ENCODE measurements at regions not wholly inside any gene's neighbourhood (a gene's known extent, or its start where the extent isn't known, plus 50 kb on each side); places are given as distances from the start of the nearest gene placed in this dataset.
A peak's percentile ranks its signal among the peaks of the same experiment; 100 is the strongest.
"Not testable (repeated sequence)": the region's sequence is repeated elsewhere in the genome, so short reads cannot be mapped to it uniquely, and the experiment has no call there.

- no peak for DNase-seq
Observed at GRCh38 chr9:94033383-94033782, 50.9 kb upstream of the PTPDC1 start.

DNA sequence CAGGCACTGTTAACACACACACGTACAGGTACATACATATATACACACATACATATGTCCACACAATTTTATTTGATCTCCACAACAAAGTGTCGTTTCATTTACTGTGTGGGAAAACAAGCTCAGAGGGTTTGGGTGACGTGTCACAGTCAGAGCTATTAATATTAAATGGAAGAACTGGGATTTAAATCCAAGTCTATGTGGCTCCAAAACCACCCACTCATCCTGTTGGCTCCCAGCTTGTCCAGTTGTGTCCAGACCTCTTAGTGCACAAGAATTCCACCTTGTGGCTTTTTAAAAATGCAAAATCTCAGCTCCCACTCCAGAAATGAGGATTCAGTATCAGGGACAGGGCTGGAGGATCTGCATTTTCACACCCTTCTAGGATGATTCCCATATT is 52.3 kb upstream of the PTPDC1 start:
- no peak for DNase-seq

DNA sequence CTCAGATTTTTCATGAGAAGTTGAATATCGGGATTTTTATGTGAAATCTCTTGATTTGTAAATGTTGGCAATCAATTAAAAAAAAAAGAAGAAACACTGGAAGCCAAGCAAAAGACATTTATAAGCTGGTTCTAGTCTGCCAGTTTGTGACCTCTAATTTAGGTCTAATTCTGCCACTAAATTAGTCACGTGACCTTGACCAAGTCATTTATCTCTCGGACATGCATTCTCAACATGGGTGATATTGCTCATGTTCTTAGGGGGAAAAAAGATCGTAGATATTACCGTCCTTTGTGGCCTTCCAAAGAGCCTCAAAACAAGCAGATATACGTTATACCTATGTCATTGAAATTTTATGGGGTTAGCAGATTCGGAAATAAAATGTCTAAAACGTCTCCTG is 52.9 kb upstream of the PTPDC1 start:
- no peak for DNase-seq

- peak; percentile 73 to 80 for DNase-seq
Observed at GRCh38 chr9:94030318-94031179, 53.7 kb upstream of the PTPDC1 start.

GRCh38 chr9:94029932-94030317 is 54.3 kb upstream of the PTPDC1 start:
- no peak for DNase-seq

DNA sequence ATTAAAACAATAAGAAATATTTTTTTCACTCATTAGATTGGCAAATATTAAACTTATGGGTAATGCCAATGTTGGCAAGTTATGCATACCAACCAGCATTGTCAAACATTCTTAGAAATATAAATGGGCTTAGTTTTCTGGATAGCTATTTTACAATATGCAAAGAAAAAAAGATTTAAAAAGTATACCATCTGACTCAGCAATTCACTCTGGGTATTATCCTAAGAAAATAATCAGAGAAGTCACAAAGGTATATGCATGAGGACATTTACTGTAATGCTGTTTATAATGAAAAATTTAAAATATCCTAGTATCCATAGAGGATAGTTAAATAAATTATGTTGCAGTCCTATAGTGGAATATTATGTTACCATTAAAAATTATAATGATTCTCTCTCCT is 57.4 kb upstream of the PTPDC1 start:
- DNase-seq = no peak

DNA sequence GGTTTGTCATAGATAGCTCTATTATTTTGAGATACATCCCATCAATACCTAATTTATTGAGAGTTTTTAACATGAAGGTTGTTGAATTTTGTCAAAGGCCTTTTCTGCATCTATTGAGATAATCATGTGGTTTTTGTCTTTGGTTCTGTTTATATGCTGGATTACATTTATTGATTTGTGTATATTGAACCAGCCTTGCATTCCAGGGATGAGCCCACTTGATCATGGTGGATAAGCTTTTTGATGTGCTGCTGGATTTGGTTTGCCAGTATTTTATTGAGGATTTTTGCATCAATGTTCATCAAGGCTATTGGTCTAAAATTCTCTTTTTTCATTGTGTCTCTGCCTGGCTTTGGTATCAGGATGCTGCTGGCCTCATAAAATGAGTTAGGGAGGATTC is 61.8 kb upstream of the PTPDC1 start:
- not testable (repeated sequence) for DNase-seq

DNA sequence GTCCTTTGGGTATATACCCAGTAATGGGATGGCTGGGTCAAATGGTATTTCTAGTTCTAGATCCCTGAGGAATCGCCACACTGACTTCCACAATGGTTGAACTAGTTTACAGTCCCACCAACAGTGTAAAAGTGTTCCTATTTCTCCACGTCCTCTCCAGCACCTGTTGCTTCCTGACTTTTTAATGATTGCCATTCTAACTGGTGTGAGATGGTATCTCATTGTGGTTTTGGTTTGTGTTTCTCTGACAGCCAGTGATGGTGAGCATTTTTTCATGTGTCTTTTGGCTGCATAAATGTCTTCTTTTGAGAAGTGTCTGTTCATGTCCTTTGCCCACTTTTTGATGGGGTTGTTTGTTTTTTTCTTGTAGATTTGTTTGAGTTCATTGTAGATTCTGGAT is 63.4 kb upstream of the PTPDC1 start:
- DNase-seq = not testable (repeated sequence)

- DNase-seq = no peak
Observed at GRCh38 chr9:94018628-94019027, 63.5 kb upstream of the BARX1 start.

GRCh38 chr9:94017939-94018531 is 62.9 kb upstream of the BARX1 start:
- no peak for DNase-seq

- DNase-seq = no peak
Observed at GRCh38 chr9:94016744-94017143, 61.6 kb upstream of the BARX1 start.

DNA sequence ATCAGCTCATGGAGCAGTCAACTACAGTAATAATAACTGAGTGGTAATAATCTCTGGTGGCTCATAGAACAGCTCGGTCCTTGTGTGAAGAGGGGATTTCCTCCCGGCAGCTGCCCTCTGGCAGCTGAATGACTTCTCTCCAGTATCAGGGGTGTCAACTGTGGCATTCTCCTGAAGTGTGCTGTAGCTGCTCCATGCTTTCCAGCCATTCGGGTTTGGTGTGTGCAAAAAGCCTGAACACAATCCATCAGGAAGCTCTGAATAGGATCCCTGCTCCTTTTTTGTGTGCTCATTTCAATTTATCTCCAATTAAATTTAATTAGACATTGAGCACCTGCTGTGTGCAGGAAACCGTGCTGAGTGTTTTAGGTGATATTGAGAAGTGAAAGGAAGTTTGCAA is 59.8 kb upstream of the BARX1 start:
- DNase-seq = no peak

DNA sequence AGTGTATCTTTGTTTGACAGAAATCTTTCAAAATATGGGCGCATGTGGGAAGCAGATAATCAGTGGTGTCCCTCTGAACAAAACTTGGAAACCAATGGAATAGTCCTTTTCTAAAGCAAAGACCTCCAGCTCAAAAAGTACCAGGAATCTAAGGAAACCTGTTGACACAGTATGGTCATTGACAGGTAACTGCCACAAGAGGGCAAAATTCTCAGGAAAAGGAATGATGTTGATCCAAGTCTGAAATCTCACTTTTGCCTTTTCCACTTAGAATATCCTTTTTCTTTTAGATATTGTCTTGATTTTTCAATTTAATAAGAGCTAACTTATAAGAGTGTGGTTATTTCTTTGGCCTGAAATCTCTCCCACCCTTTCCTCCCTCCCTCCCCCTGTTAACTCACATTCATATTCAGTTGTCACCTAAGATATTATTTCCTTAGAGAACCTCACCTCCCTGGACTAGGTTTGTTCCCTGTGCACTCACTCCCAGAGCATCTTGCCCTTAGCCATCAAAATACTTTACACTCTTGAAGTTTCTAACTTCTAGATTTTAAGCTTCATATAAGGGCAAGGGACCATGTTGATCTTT is 59.0 kb upstream of the BARX1 start:
- DNase-seq = peak in 1 of 2 experiments; percentile 58

DNA sequence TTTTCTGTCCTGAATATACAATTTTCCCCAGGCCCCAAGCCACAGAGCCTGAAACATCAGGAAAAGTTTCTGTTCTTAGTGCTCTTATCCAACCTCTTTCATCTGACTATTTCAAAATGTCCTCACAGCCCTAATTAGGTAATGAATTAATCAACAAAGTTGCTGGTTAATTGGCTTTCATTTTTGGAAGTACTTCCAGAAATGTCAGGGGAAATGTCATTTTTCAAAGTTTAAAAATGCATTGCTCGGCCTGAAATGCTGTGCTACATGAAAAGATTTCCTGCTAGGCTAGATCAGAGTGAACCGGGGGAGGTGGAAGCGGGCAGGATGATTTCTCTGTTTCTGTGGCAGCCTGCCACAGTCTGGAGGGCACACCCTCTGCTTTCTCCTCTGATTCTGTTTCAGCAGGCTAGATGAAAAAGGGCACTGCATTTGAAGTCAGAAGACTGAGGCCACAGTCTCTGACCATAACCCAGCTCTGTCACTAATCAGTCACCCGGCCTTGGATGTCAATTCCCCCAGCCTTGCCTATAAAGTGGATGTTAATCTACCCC is 55.9 kb upstream of the BARX1 start:
- no peak for DNase-seq

- DNase-seq = no peak
Observed at GRCh38 chr9:94005272-94005901, 50.2 kb upstream of the BARX1 start.
